ENCODE measurements at regions not wholly inside any gene's neighbourhood (a gene's known extent, or its start where the extent isn't known, plus 50 kb on each side); places are given as distances from the start of the nearest gene placed in this dataset.

DNA sequence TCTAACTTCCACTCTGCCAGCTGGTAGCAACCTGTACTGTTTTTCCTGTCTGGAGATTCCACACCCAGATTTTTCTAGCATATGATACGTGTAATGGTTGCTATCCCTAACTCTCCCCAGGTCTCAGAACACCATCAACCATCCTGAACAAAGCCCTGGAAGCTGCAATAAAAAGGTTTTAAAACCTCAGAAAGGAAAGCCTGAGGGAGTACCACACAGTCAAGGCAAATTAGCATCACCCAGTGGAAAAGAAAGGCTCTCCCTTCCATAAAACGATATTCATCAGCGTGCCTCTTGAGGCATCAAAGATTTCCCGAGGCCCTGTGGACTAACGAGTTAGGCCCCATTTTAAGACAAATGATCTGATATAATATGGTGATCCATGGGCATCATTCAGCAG is 421.0 kb downstream of the ADGRL2 start:
- Histone ChIP-seq H3K4me1 (ENCODE audit: insufficient read depth, low read length) (peaks cover 10% of the 10 kb centered on the region), H3K27ac (ENCODE audit: low read depth, low read length) (no peak overlapping the region), H4K20me1 (ENCODE audit: insufficient read depth, low read length) (no peaks in the 10 kb centered on the region), H3K36me3 (ENCODE audit: insufficient read depth, low read length) (no peaks in the 10 kb centered on the region), H3K27me3 (ENCODE audit: insufficient read depth, low read length) (no peaks in the 10 kb centered on the region), H3K4me2 (ENCODE audit: insufficient read depth, low read length) (no peak overlapping the region), H3K9me3 (ENCODE audit: low read depth, low read length) (no peaks in the 10 kb centered on the region), H3K79me2 (ENCODE audit: insufficient read depth, low read length) (no peaks in the 10 kb centered on the region), H2AFZ (ENCODE audit: low read length) (no peak overlapping the region), H3K4me3 (ENCODE audit: insufficient read depth, low read length) (no peak overlapping the region)
- TF ChIP-seq, protein P1, sequence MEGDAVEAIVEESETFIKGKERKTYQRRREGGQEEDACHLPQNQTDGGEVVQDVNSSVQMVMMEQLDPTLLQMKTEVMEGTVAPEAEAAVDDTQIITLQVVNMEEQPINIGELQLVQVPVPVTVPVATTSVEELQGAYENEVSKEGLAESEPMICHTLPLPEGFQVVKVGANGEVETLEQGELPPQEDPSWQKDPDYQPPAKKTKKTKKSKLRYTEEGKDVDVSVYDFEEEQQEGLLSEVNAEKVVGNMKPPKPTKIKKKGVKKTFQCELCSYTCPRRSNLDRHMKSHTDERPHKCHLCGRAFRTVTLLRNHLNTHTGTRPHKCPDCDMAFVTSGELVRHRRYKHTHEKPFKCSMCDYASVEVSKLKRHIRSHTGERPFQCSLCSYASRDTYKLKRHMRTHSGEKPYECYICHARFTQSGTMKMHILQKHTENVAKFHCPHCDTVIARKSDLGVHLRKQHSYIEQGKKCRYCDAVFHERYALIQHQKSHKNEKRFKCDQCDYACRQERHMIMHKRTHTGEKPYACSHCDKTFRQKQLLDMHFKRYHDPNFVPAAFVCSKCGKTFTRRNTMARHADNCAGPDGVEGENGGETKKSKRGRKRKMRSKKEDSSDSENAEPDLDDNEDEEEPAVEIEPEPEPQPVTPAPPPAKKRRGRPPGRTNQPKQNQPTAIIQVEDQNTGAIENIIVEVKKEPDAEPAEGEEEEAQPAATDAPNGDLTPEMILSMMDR (IDR thresholded peaks at IDR 0.05; ENCODE audit: extremely low read depth, low read depth, low read length) = no peak
- DNase-seq (ENCODE audit: insufficient read length, low spot score, missing footprints) = no peak

DNA sequence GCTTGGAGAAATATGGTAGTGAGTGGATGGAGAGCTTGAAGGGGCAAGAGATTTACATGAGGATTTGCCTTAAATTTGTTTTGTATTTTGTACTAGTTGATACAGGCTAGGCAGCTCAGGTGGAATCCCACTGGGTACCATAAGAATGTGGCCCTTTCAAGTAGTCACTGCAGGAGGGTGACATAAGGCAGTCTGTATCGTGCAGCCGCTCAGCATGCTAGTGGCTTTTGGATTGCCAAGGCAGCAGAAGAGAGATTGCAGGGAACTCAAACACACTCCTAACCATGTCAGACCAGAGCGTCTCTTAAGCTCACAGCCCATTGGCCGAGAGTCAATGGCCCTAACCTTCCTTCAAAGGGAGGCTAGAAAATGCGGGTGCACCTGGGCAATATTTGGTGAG is 420.0 kb downstream of the ADGRL2 start:
- H3K36me3 ChIP-seq (ENCODE audit: insufficient read depth, low read length) = no peaks in the 10 kb centered on the region
- no peaks in the 10 kb centered on the region for H3K27me3 ChIP-seq (ENCODE audit: insufficient read depth, low read length)
- peaks cover 7% of the 10 kb centered on the region for H3K4me1 ChIP-seq (ENCODE audit: insufficient read depth, low read length)
- no peak for DNase-seq (ENCODE audit: insufficient read length, low spot score, missing footprints)
- H4K20me1 ChIP-seq (ENCODE audit: insufficient read depth, low read length) = no peaks in the 10 kb centered on the region
- H3K9me3 ChIP-seq (ENCODE audit: low read depth, low read length) = no peaks in the 10 kb centered on the region
- no peak overlapping the region for H3K4me2 ChIP-seq (ENCODE audit: insufficient read depth, low read length)
- no peak overlapping the region for H3K4me3 ChIP-seq (ENCODE audit: insufficient read depth, low read length)
- no peaks in the 10 kb centered on the region for H3K79me2 ChIP-seq (ENCODE audit: insufficient read depth, low read length)
- TF ChIP-seq, protein P1 (IDR thresholded peaks at IDR 0.05; ENCODE audit: extremely low read depth, low read depth, low read length) = no peak
- no peak overlapping the region for H3K27ac ChIP-seq (ENCODE audit: low read depth, low read length)
- no peak overlapping the region for H2AFZ ChIP-seq (ENCODE audit: low read length)

DNA sequence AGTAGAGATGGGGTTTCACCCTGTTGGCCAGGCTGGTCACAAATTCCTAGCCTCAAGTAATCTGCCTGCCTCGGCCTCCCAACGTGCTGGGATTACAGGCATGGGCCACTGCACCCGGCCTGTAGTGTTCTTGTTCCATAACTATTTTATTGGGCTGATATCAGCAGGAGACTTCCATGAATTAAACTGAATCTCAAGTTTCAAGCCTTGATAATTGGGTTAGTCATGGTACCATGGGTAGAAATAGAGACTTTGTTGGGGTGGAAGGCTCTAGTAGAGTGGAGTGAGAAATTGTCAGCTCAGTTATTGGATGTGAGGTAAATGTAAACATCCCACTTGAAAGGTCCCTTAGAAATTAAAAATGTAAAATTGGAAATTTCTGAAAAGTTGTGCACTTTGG is 419.1 kb downstream of the ADGRL2 start:
- H3K27ac ChIP-seq (ENCODE audit: low read depth, low read length) = no peak overlapping the region
- no peak for DNase-seq (ENCODE audit: insufficient read length, low spot score, missing footprints)

GRCh38 chr1:82218846-82219245 is 418.1 kb downstream of the ADGRL2 start:
- H3K36me3 ChIP-seq (ENCODE audit: insufficient read depth, low read length) = no peaks in the 10 kb centered on the region
- H3K79me2 ChIP-seq (ENCODE audit: insufficient read depth, low read length) = no peaks in the 10 kb centered on the region
- no peak for DNase-seq (ENCODE audit: insufficient read length, low spot score, missing footprints)
- H3K4me3 ChIP-seq (ENCODE audit: insufficient read depth, low read length) = no peak overlapping the region
- TF ChIP-seq, protein P1 (IDR thresholded peaks at IDR 0.05; ENCODE audit: extremely low read depth, low read depth, low read length) = no peak
- no peak overlapping the region for H2AFZ ChIP-seq (ENCODE audit: low read length)
- H4K20me1 ChIP-seq (ENCODE audit: insufficient read depth, low read length) = no peaks in the 10 kb centered on the region
- no peaks in the 10 kb centered on the region for H3K9me3 ChIP-seq (ENCODE audit: low read depth, low read length)
- no peak overlapping the region for H3K4me2 ChIP-seq (ENCODE audit: insufficient read depth, low read length)
- no peaks in the 10 kb centered on the region for H3K4me1 ChIP-seq (ENCODE audit: insufficient read depth, low read length)
- H3K27ac ChIP-seq (ENCODE audit: low read depth, low read length) = no peak overlapping the region
- no peaks in the 10 kb centered on the region for H3K27me3 ChIP-seq (ENCODE audit: insufficient read depth, low read length)

More for the DNA sequence above, 419.1 kb downstream of the ADGRL2 start:
- H3K4me3 ChIP-seq (ENCODE audit: insufficient read depth, low read length) = no peak overlapping the region
- TF ChIP-seq, protein P1 (IDR thresholded peaks at IDR 0.05; ENCODE audit: extremely low read depth, low read depth, low read length) = no peak
- H2AFZ ChIP-seq (ENCODE audit: low read length) = no peak overlapping the region
- H4K20me1 ChIP-seq (ENCODE audit: insufficient read depth, low read length) = no peaks in the 10 kb centered on the region
- H3K79me2 ChIP-seq (ENCODE audit: insufficient read depth, low read length) = no peaks in the 10 kb centered on the region
- no peaks in the 10 kb centered on the region for H3K36me3 ChIP-seq (ENCODE audit: insufficient read depth, low read length)
- no peaks in the 10 kb centered on the region for H3K9me3 ChIP-seq (ENCODE audit: low read depth, low read length)
- no peaks in the 10 kb centered on the region for H3K4me1 ChIP-seq (ENCODE audit: insufficient read depth, low read length)
- H3K27me3 ChIP-seq (ENCODE audit: insufficient read depth, low read length) = no peaks in the 10 kb centered on the region
- H3K4me2 ChIP-seq (ENCODE audit: insufficient read depth, low read length) = no peak overlapping the region
